SK-N-SH (cell line): ENCODE measurements at regions not wholly inside any gene's neighbourhood (a gene's known extent, or its start where the extent isn't known, plus 50 kb on each side); places are given as distances from the start of the nearest gene placed in this dataset.

Experiments used
- CTCF ChIP-seq: fragments of 200-600 bp; sonication (generic); IDR thresholded peaks from 2 replicates; pipeline ENCODE4 v1.6.1; 2017; ENCODE audit warnings: antibody characterized with exemption, mild to moderate bottlenecking, moderate library complexity
- USF1 ChIP-seq: IDR thresholded peaks from 2 replicates; pipeline ENCODE4 v1.4.0; 2012; ENCODE audit warnings: low read depth, borderline replicate concordance

- TF ChIP-seq CTCF (no peak), USF1 (no peak)
Observed at GRCh38 chr7:106569500-106569929, 91.4 kb downstream of the CCDC71L start.
